SU-DHL-6 (cell line): ENCODE measurements at regions not wholly inside any gene's neighbourhood (a gene's known extent, or its start where the extent isn't known, plus 50 kb on each side); places are given as distances from the start of the nearest gene placed in this dataset.

ENCODE experiments used
- H2AFZ ChIP-seq: fragments of 200-600 bp; sonication (generic); 2 replicates; pipeline ENCODE4 v1.6.1; 2014; ENCODE audit warnings: low read depth, mild to moderate bottlenecking, moderate library complexity, mixed read lengths, antibody characterized with exemption, low read length; ENCODE audit not compliant: severe bottlenecking
- H3F3A ChIP-seq: fragments of 200-600 bp; shearing (Covaris generic); 2 replicates; pipeline ENCODE4 v1.6.0; 2016; ENCODE audit warnings: antibody characterized with exemption, mild to moderate bottlenecking; ENCODE audit not compliant: insufficient read depth
- H3K27ac ChIP-seq: fragments of 200-600 bp; sonication (generic); 2 replicates; pipeline ENCODE4 v1.5.1; 2016; ENCODE audit warnings: low read depth, mild to moderate bottlenecking, low read length, moderate library complexity, mixed read lengths
- H3K27me3 ChIP-seq: fragments of 200-600 bp; sonication (generic), shearing (Covaris generic); 2 replicates; pipeline ENCODE4 v1.6.0; 2014; ENCODE audit warnings: mild to moderate bottlenecking, low read length
- H3K36me3 ChIP-seq: fragments of 200-600 bp; sonication (generic); 2 replicates; pipeline ENCODE4 v1.6.1; 2014; ENCODE audit warnings: mild to moderate bottlenecking, low read length, mixed read lengths
- H3K4me2 ChIP-seq: fragments of 300-600, 200-600 bp; shearing (Covaris generic), sonication (generic); 2 replicates; pipeline ENCODE4 v1.6.0; 2014; ENCODE audit warnings: low read length, low read depth, mild to moderate bottlenecking; ENCODE audit not compliant: poor library complexity, severe bottlenecking
- H3K4me3 ChIP-seq: fragments of 200-600 bp; sonication (generic); 2 replicates; pipeline ENCODE4 v1.5.1; 2014; ENCODE audit warnings: antibody characterized with exemption, low read length, mild to moderate bottlenecking, mixed read lengths; ENCODE audit not compliant: insufficient read depth, poor library complexity, severe bottlenecking
- H3K79me2 ChIP-seq: fragments of 200-600 bp; sonication (generic); 2 replicates; pipeline ENCODE4 v1.6.1; 2014; ENCODE audit warnings: mild to moderate bottlenecking, low read length, moderate library complexity; ENCODE audit not compliant: insufficient read depth
- H3K9ac ChIP-seq: fragments of 200-600 bp; sonication (generic); 2 replicates; pipeline ENCODE4 v1.7.0; 2014; ENCODE audit warnings: mild to moderate bottlenecking, low read length
- H3K9me2 ChIP-seq: fragments of 200-600 bp; sonication (generic); replicated peaks from 2 replicates; pipeline ENCODE4 v1.6.1; 2014; ENCODE audit warnings: low read length; ENCODE audit not compliant: insufficient read depth
- H3K9me3 ChIP-seq: fragments of 200-600 bp; sonication (generic); 2 replicates; pipeline ENCODE4 v1.6.1; 2014; ENCODE audit warnings: low read length, mixed read lengths; ENCODE audit not compliant: insufficient read depth
- H4K20me1 ChIP-seq: fragments of 200-600 bp; sonication (generic); 2 replicates; pipeline ENCODE4 v1.6.1; 2014; ENCODE audit warnings: low read depth, mild to moderate bottlenecking, antibody characterized with exemption, low read length, moderate library complexity, mixed read lengths
- EZH2phosphoT487 ChIP-seq: fragments of 200-600 bp; sonication (generic), shearing (Covaris generic); conservative IDR thresholded peaks from 2 replicates; pipeline ENCODE4 v1.6.1; 2018; ENCODE audit warnings: mild to moderate bottlenecking, antibody characterized with exemption, low read length, moderate library complexity, mixed read lengths
- TF ChIP-seq, protein P1 (sequence below): fragments of 200-600 bp; sonication (generic); IDR thresholded peaks from one replicate; pipeline ENCODE4 v1.5.1; 2017; ENCODE audit warnings: antibody characterized with exemption, mild to moderate bottlenecking, low read length, moderate library complexity; ENCODE audit not compliant: insufficient read depth, poor library complexity, severe bottlenecking

DNA sequence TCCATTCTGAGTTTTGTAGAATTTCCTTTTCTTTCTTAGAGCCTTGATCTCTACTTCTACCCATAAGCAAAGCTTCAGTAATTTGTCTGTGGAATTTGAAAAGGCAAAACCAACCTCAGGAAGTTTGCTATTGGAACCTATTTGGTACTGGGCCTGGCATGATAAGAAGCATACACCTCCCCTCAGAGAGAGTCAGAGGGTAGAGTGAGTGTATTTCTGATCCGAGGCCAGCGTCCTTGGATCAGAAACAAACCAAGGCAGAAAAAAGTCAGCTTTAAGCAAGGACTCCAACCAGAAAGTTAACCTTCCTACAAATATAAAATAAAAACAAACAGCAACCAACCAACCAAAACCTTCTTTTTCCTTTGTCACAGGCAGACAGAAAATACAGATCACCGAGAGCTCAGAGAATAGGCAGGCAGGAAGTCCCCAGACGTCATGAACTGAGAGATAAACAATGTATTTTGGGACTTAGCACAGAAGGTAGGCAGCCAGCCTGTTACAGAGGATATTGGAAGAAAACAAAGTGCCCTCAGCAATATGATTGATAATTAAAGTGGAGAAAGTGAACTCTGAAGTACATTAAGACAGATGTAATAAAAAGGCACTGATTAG is 141.5 kb downstream of the NEDD1 start:
- Histone ChIP-seq H3K36me3 (no peaks in the 10 kb centered on the region), H3K79me2 (no peaks in the 10 kb centered on the region), H3F3A (no peaks in the 10 kb centered on the region), H3K27me3 (no peaks in the 10 kb centered on the region), H3K9ac (no peak overlapping the region), H3K9me2 (no peaks in the 10 kb centered on the region), H3K4me3 (no peak overlapping the region), H4K20me1 (no peaks in the 10 kb centered on the region), H3K27ac (no peak overlapping the region), H3K4me2 (no peak overlapping the region), H2AFZ (no peak overlapping the region), H3K9me3 (no peaks in the 10 kb centered on the region)
- TF ChIP-seq, protein P1, sequence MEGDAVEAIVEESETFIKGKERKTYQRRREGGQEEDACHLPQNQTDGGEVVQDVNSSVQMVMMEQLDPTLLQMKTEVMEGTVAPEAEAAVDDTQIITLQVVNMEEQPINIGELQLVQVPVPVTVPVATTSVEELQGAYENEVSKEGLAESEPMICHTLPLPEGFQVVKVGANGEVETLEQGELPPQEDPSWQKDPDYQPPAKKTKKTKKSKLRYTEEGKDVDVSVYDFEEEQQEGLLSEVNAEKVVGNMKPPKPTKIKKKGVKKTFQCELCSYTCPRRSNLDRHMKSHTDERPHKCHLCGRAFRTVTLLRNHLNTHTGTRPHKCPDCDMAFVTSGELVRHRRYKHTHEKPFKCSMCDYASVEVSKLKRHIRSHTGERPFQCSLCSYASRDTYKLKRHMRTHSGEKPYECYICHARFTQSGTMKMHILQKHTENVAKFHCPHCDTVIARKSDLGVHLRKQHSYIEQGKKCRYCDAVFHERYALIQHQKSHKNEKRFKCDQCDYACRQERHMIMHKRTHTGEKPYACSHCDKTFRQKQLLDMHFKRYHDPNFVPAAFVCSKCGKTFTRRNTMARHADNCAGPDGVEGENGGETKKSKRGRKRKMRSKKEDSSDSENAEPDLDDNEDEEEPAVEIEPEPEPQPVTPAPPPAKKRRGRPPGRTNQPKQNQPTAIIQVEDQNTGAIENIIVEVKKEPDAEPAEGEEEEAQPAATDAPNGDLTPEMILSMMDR: no peak
- TF ChIP-seq EZH2phosphoT487: no peak

DNA sequence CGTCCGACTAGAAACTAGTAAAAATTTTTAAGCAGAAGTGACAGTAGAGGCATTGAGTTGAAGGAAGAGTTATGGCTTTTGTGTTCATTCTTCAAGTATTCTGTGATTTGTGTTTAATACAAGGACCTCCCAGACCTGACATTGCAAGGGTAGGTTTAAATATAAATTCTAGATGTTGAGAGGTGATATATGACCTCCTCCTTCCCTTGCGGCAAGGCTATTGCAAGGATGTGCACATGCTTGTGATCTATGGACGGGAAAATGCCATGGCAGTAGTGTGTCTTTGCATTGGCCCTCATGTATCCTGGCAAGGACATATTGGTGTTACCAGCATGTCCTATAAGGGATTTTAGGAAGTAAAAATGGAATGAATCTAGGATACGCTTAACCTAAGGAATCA is 143.5 kb downstream of the NEDD1 start:
- Histone ChIP-seq H2AFZ (no peak overlapping the region), H3K9ac (no peak overlapping the region), H3F3A (no peaks in the 10 kb centered on the region), H3K27me3 (no peaks in the 10 kb centered on the region), H3K4me3 (no peak overlapping the region), H4K20me1 (no peaks in the 10 kb centered on the region), H3K27ac (no peak overlapping the region), H3K4me2 (no peak overlapping the region), H3K9me3 (no peaks in the 10 kb centered on the region), H3K36me3 (no peaks in the 10 kb centered on the region), H3K9me2 (no peaks in the 10 kb centered on the region), H3K79me2 (no peaks in the 10 kb centered on the region)
- TF ChIP-seq, protein P1: no peak

DNA sequence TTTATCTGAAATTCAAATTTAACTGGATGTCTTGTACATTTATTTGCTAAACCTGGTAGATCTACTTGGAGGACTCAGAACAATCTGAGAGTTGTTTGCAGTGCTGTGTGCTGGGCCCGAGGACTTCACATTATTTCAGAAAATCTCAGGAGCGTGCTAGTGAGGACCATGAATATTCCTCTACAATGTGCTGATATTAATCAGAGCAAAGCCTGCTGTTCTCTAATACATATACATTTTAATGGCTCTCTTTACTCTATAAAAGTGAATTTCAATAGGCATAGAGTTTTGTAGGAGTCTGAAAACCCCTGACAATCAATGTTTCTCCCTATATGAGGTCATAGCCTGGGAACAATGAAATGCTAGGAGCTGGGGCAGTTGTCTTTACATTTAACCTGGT is 144.3 kb downstream of the NEDD1 start:
- no peak overlapping the region for H3K9ac ChIP-seq
- H3K79me2 ChIP-seq: no peaks in the 10 kb centered on the region
- no peak overlapping the region for H3K27ac ChIP-seq
- no peak overlapping the region for H3K4me2 ChIP-seq
- no peaks in the 10 kb centered on the region for H3K9me3 ChIP-seq
- no peaks in the 10 kb centered on the region for H3K36me3 ChIP-seq
- no peaks in the 10 kb centered on the region for H3K27me3 ChIP-seq
- no peaks in the 10 kb centered on the region for H4K20me1 ChIP-seq
- TF ChIP-seq, protein P1: no peak
- no peak for TF ChIP-seq EZH2phosphoT487
- H3K9me2 ChIP-seq: no peaks in the 10 kb centered on the region
- H3K4me3 ChIP-seq: no peak overlapping the region
- no peaks in the 10 kb centered on the region for H3F3A ChIP-seq
- no peak overlapping the region for H2AFZ ChIP-seq
